Kidney epithelial cell (primary cell): ENCODE measurements at regions not wholly inside any gene's neighbourhood (a gene's known extent, or its start where the extent isn't known, plus 50 kb on each side); places are given as distances from the start of the nearest gene placed in this dataset.
"Not testable (repeated sequence)": the region's sequence is repeated elsewhere in the genome, so short reads cannot be mapped to it uniquely, and the experiment has no call there.

Source experiments
- DNase-seq: peaks from one replicate; pipeline ENCODE4 v3.0.0-alpha.2; 2010; ENCODE audit warnings: low read depth
- H3K27me3 ChIP-seq: 2 replicates; pipeline ENCODE4 v1.6.0; 2011; ENCODE audit warnings: low read length; ENCODE audit not compliant: control insufficient read depth, insufficient read depth
- H3K36me3 ChIP-seq: 2 replicates; pipeline ENCODE4 v1.5.1; 2011; ENCODE audit warnings: low read length; ENCODE audit not compliant: control insufficient read depth, insufficient read depth
- H3K4me3 ChIP-seq: 2 replicates; pipeline ENCODE4 v1.5.1; 2011; ENCODE audit warnings: low read depth, mild to moderate bottlenecking, control low read depth, low read length
- CTCF ChIP-seq: IDR thresholded peaks from 2 replicates; pipeline ENCODE4 v1.5.1; 2011; ENCODE audit warnings: mild to moderate bottlenecking, moderate library complexity, low read length, control low read depth, inconsistent platforms; ENCODE audit not compliant: insufficient read depth, poor library complexity, severe bottlenecking

DNA sequence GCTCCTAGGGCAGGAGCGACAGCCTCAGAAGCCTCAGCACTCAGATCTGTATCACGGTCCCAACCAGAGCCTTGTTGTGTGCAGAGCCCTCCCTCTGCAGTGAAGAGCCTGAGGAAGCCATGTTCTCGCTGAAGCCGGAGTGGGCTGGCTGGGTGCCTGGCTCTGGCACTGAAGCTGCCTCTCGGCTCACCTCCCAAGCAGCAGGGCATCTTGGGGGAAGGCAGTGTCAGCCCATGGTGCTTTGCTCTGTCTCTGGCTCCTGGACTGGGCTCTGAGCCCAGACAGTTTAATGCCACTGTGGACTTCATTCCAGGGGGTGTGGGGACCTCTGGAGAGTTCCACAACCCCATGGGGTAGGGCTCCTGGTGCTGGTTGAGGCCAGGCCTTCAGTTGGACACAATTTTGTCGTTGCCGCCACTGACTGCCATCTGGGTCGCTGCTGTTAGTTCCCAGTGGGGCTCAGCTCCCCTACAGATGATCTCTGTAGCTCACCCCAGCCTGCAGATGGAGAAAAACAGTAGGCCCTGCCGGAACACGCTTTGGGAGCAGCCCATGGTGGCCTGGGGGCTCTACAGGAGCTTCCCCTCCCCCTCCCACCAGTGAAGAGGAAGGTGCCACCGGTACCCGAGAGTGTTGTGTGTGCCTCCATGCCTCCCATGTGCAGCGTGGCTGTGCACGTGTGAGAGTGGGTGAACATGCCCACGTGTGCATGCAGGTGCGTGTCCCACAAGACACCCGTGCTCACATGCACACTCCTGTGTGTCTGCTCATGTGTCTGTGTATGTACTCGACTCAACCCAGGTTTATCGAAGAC is 86.5 kb upstream of the B3GAT1 start:
- no peaks in the 10 kb centered on the region for H3K27me3 ChIP-seq
- no peaks in the 10 kb centered on the region for H3K36me3 ChIP-seq
- DNase-seq = no peak
- TF ChIP-seq CTCF = no peak
- no peak overlapping the region for H3K4me3 ChIP-seq

GRCh38 chr11:134497586-134497985 is 85.5 kb upstream of the B3GAT1 start:
- no peak overlapping the region for H3K4me3 ChIP-seq
- DNase-seq = no peak
- H3K27me3 ChIP-seq = no peaks in the 10 kb centered on the region
- no peaks in the 10 kb centered on the region for H3K36me3 ChIP-seq
- no peak for TF ChIP-seq CTCF

GRCh38 chr11:134496058-134496457 is 84.0 kb upstream of the B3GAT1 start:
- not testable (repeated sequence) for DNase-seq, H3K36me3 ChIP-seq, H3K4me3 ChIP-seq, H3K27me3 ChIP-seq

- H3K4me3 ChIP-seq, DNase-seq, H3K36me3 ChIP-seq, H3K27me3 ChIP-seq: not testable (repeated sequence)
Observed at GRCh38 chr11:134494395-134494794, 82.4 kb upstream of the B3GAT1 start.

DNA sequence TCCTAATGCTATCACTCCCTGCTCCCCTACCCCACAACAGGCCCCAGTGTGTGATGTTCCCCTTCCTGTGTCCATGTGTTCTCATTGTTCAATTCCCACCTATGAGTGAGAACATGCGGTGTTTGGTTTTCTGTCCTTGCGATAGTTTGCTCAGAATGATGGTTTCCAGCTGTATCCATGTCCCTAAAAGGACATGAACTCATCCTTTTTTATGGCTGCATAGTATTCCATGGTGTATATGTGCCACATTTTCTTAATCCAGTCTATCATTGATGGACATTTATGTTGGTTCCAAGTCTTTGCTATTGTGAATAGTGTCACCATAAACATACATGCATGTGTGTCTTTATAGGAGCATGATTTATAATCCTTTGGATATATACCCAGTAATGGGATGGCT is 80.4 kb upstream of the B3GAT1 start:
- not testable (repeated sequence) for DNase-seq, H3K4me3 ChIP-seq, H3K27me3 ChIP-seq, H3K36me3 ChIP-seq

GRCh38 chr11:134489728-134490127 is 77.7 kb upstream of the B3GAT1 start:
- DNase-seq = no peak
- Histone ChIP-seq H3K27me3 (no peaks in the 10 kb centered on the region), H3K36me3 (no peaks in the 10 kb centered on the region), H3K4me3 (no peak overlapping the region)
- TF ChIP-seq CTCF = no peak

- Histone ChIP-seq H3K27me3 (no peaks in the 10 kb centered on the region), H3K4me3 (no peak overlapping the region), H3K36me3 (no peaks in the 10 kb centered on the region)
- no peak for TF ChIP-seq CTCF
- no peak for DNase-seq
Observed at GRCh38 chr11:134488913-134489312, 76.9 kb upstream of the B3GAT1 start.
